Spinal cord (tissue), 9 donors: ENCODE measurements at regions not wholly inside any gene's neighbourhood (a gene's known extent, or its start where the extent isn't known, plus 50 kb on each side); places are given as distances from the start of the nearest gene placed in this dataset.

Source experiments
- DNase-seq, 6 donors: peaks; one replicate each; pipeline versions ENCODE4 v3.0.0 to v3.0.0-alpha.2; 2013 to 2015; ENCODE audit warnings: low spot score in 6 of 6, low read depth in 4 of 6
- H3K27ac ChIP-seq: one replicate; pipeline ENCODE4 v1.5.1; 2013; ENCODE audit warnings: low read depth, low read length, control low read depth
- H3K27me3 ChIP-seq: one replicate; pipeline ENCODE4 v1.6.1; 2013; ENCODE audit warnings: low read length; ENCODE audit not compliant: control insufficient read depth, insufficient read depth
- H3K36me3 ChIP-seq: one replicate; pipeline ENCODE4 v1.6.1; 2013; ENCODE audit warnings: low read length; ENCODE audit not compliant: control insufficient read depth, insufficient read depth
- H3K4me1 ChIP-seq: one replicate; pipeline ENCODE4 v1.6.1; 2013; ENCODE audit warnings: low read length; ENCODE audit not compliant: control insufficient read depth, insufficient read depth
- H3K4me3 ChIP-seq: one replicate; pipeline ENCODE4 v1.5.1; 2013; ENCODE audit warnings: low read depth, low read length, control low read depth
- H3K9me3 ChIP-seq: one replicate; pipeline ENCODE4 v1.6.1; 2013; ENCODE audit warnings: low read length; ENCODE audit not compliant: control insufficient read depth, insufficient read depth
- WGBS: methylation state at CpG from one replicate; pipeline ENCODE4 v1.1.5; 2013; ENCODE audit warnings: missing lambda C conversion rate; ENCODE audit not compliant: insufficient coverage; 5-methylcytosine and 5-hydroxymethylcytosine counted together
- donor health status: healthy.

GRCh38 chr7:108724251-108725100 is 154.8 kb downstream of the DNAJB9 start:
- Histone ChIP-seq H3K4me3 (no peak overlapping the region), H3K27ac (no peak overlapping the region), H3K27me3 (no peaks in the 10 kb centered on the region), H3K36me3 (no peaks in the 10 kb centered on the region), H3K4me1 (peaks cover 3% of the 10 kb centered on the region), H3K9me3 (no peaks in the 10 kb centered on the region)
- WGBS = no CpG with 5 or more reads among the region's 3 CpGs
- peak in 2 of 6 donors; percentile 20 to 60 for DNase-seq

- no peaks in the 10 kb centered on the region for H3K9me3 ChIP-seq
- no peaks in the 10 kb centered on the region for H3K27me3 ChIP-seq
- H3K4me3 ChIP-seq = no peak overlapping the region
- H3K36me3 ChIP-seq = no peaks in the 10 kb centered on the region
- no peak for DNase-seq
- no peaks in the 10 kb centered on the region for H3K4me1 ChIP-seq
- H3K27ac ChIP-seq = no peak overlapping the region
Observed at GRCh38 chr7:108735814-108736213, 166.1 kb downstream of the DNAJB9 start.

- 100% methylated on average over 2 of the region's 2 CpGs for WGBS
- no peak overlapping the region for H3K4me3 ChIP-seq
- H3K27me3 ChIP-seq = no peaks in the 10 kb centered on the region
- no peaks in the 10 kb centered on the region for H3K36me3 ChIP-seq
- no peak for DNase-seq
- H3K4me1 ChIP-seq = no peaks in the 10 kb centered on the region
- H3K9me3 ChIP-seq = no peaks in the 10 kb centered on the region
- no peak overlapping the region for H3K27ac ChIP-seq
Observed at GRCh38 chr7:108736221-108736891, 166.7 kb downstream of the DNAJB9 start.

- H3K4me3 ChIP-seq = no peak overlapping the region
- no peaks in the 10 kb centered on the region for H3K36me3 ChIP-seq
- H3K27me3 ChIP-seq = no peaks in the 10 kb centered on the region
- no peak overlapping the region for H3K27ac ChIP-seq
- no peaks in the 10 kb centered on the region for H3K9me3 ChIP-seq
- peak in 2 of 6 donors; percentile 1 to 80 for DNase-seq
- H3K4me1 ChIP-seq = peaks cover 4% of the 10 kb centered on the region
- 73% methylated on average over 2 of the region's 3 CpGs for WGBS
Observed at GRCh38 chr7:108770981-108771745, 201.5 kb downstream of the DNAJB9 start.

GRCh38 chr7:108771853-108772252 is 202.2 kb downstream of the DNAJB9 start:
- no peak for DNase-seq
- no peaks in the 10 kb centered on the region for H3K36me3 ChIP-seq
- no peaks in the 10 kb centered on the region for H3K9me3 ChIP-seq
- no peak overlapping the region for H3K27ac ChIP-seq
- H3K4me3 ChIP-seq = no peak overlapping the region
- WGBS = no CpG with 5 or more reads among the region's 2 CpGs
- H3K4me1 ChIP-seq = peaks cover 4% of the 10 kb centered on the region
- no peaks in the 10 kb centered on the region for H3K27me3 ChIP-seq

GRCh38 chr7:108777966-108778365 is 208.3 kb downstream of the DNAJB9 start:
- Histone ChIP-seq H3K27ac (no peak overlapping the region), H3K4me1 (no peaks in the 10 kb centered on the region), H3K36me3 (no peaks in the 10 kb centered on the region), H3K4me3 (no peak overlapping the region), H3K27me3 (no peaks in the 10 kb centered on the region), H3K9me3 (no peaks in the 10 kb centered on the region)
- DNase-seq = no peak
- WGBS = no CpG with 5 or more reads among the region's 1 CpG

- H3K27ac ChIP-seq = no peak overlapping the region
- H3K4me1 ChIP-seq = no peaks in the 10 kb centered on the region
- no peak for DNase-seq
- no CpG with 5 or more reads among the region's 1 CpG for WGBS
- no peaks in the 10 kb centered on the region for H3K27me3 ChIP-seq
- H3K9me3 ChIP-seq = no peaks in the 10 kb centered on the region
- no peaks in the 10 kb centered on the region for H3K36me3 ChIP-seq
- no peak overlapping the region for H3K4me3 ChIP-seq
Observed at GRCh38 chr7:108789451-108789850, 219.8 kb downstream of the DNAJB9 start.

- no peaks in the 10 kb centered on the region for H3K36me3 ChIP-seq
- no peaks in the 10 kb centered on the region for H3K4me1 ChIP-seq
- no peaks in the 10 kb centered on the region for H3K9me3 ChIP-seq
- WGBS = 100% methylated on average over 1 of the region's 1 CpG
- no peak overlapping the region for H3K4me3 ChIP-seq
- no peaks in the 10 kb centered on the region for H3K27me3 ChIP-seq
- H3K27ac ChIP-seq = no peak overlapping the region
- DNase-seq = no peak
Observed at GRCh38 chr7:108794466-108794865, 224.8 kb downstream of the DNAJB9 start.

GRCh38 chr7:108802650-108803049 is 233.0 kb downstream of the DNAJB9 start:
- no peaks in the 10 kb centered on the region for H3K4me1 ChIP-seq
- H3K27me3 ChIP-seq = no peaks in the 10 kb centered on the region
- no peak for DNase-seq
- no peak overlapping the region for H3K27ac ChIP-seq
- H3K4me3 ChIP-seq = no peak overlapping the region
- H3K36me3 ChIP-seq = no peaks in the 10 kb centered on the region
- H3K9me3 ChIP-seq = no peaks in the 10 kb centered on the region
- no CpG with 5 or more reads among the region's 2 CpGs for WGBS
